OCI-LY7 (cell line): ENCODE measurements at regions not wholly inside any gene's neighbourhood (a gene's known extent, or its start where the extent isn't known, plus 50 kb on each side); places are given as distances from the start of the nearest gene placed in this dataset.

Experiments
- BruUV-seq: library from RNA; stranded (reverse); fragments of 400-500 nt; replicated peaks from 2 replicates; lab custom pipeline; 2021; lab: Mats Ljungman, UMichigan
- CTCF ChIA-PET: fragments of 300-600 bp; sonication (Branson Sonifier 250); formaldehyde crosslinking; loops from one replicate; lab custom pipeline; 2022; ENCODE audit warnings: antibody characterized with exemption; ENCODE audit not compliant: unreplicated experiment; lab: Charles Lee
- POLR2A ChIA-PET: fragments of 300-600 bp; sonication (Branson Sonifier 250); formaldehyde crosslinking; loops from one replicate; lab custom pipeline; 2022; ENCODE audit warnings: antibody characterized with exemption; lab: Charles Lee
- DNase-seq: peaks from one replicate; pipeline ENCODE4 v3.0.0-alpha.2; 2015; ENCODE audit warnings: low spot score
- H2AFZ ChIP-seq: fragments of 200-600 bp; sonication (generic), shearing (Covaris generic); 2 replicates; pipeline ENCODE4 v1.6.1; 2014; ENCODE audit warnings: mild to moderate bottlenecking, antibody characterized with exemption, low read length, moderate library complexity
- H3K27ac ChIP-seq: fragments of 200-600 bp; sonication (generic); 2 replicates; pipeline ENCODE4 v1.5.1; 2014; ENCODE audit warnings: mixed run types, low read depth, mild to moderate bottlenecking, moderate library complexity, low read length, inconsistent platforms; ENCODE audit not compliant: poor library complexity, severe bottlenecking
- H3K36me3 ChIP-seq: fragments of 200-600 bp; sonication (generic); 2 replicates; pipeline ENCODE4 v1.6.1; 2014; ENCODE audit warnings: mild to moderate bottlenecking, antibody characterized with exemption, low read length, moderate library complexity, mixed read lengths; ENCODE audit not compliant: insufficient read depth
- H3K4me1 ChIP-seq: fragments of 200-600 bp; sonication (generic); 2 replicates; pipeline ENCODE4 v1.5.1; 2014; ENCODE audit warnings: mild to moderate bottlenecking, low read length; ENCODE audit not compliant: insufficient read depth, poor library complexity, severe bottlenecking
- H3K4me2 ChIP-seq: fragments of 200-600 bp; sonication (generic); 2 replicates; pipeline ENCODE4 v1.6.1; 2014; ENCODE audit warnings: mild to moderate bottlenecking, low read length
- H3K4me3 ChIP-seq: fragments of 200-600 bp; sonication (generic); 2 replicates; pipeline ENCODE4 v1.5.1; 2014; ENCODE audit warnings: mild to moderate bottlenecking, low read depth, low read length; ENCODE audit not compliant: poor library complexity, severe bottlenecking
- H3K79me2 ChIP-seq: fragments of 200-600 bp; sonication (generic); 2 replicates; pipeline ENCODE4 v1.6.1; 2016; ENCODE audit warnings: low read depth, mild to moderate bottlenecking, low read length, moderate library complexity, mixed read lengths; ENCODE audit not compliant: insufficient read depth
- H3K9me2 ChIP-seq: fragments of 200-600 bp; sonication (generic); 2 replicates; pipeline ENCODE4 v1.6.1; 2016; ENCODE audit warnings: mild to moderate bottlenecking, low read length, mixed read lengths; ENCODE audit not compliant: insufficient read depth
- H3K9me3 ChIP-seq: fragments of 200-600 bp; sonication (generic); 2 replicates; pipeline ENCODE4 v1.6.1; 2014; ENCODE audit warnings: mild to moderate bottlenecking, mixed run types, low read length, mixed read lengths
- H4K20me1 ChIP-seq: fragments of 200-600 bp; sonication (generic); 2 replicates; pipeline ENCODE4 v1.6.1; 2014; ENCODE audit warnings: mild to moderate bottlenecking, antibody characterized with exemption, low read length, moderate library complexity, mixed read lengths; ENCODE audit not compliant: insufficient read depth
- CTCF ChIP-seq: fragments of 200-600 bp; sonication (generic); conservative IDR thresholded peaks from 2 replicates; pipeline ENCODE4 v1.5.1; 2014; ENCODE audit warnings: mild to moderate bottlenecking, antibody characterized with exemption, low read length, moderate library complexity, mixed read lengths
- EZH2phosphoT487 ChIP-seq: fragments of 200-600 bp; sonication (generic); IDR thresholded peaks from 2 replicates; pipeline ENCODE4 v1.6.1; 2018; ENCODE audit warnings: low read depth, borderline replicate concordance, mild to moderate bottlenecking, mixed run types, antibody characterized with exemption, low read length, moderate library complexity, mixed read lengths
- intact Hi-C: fragments of 100-400 bp; cut with micrococcal nuclease; formaldehyde crosslinking; loops from one replicate; pipeline ENCODE4 v1.10.0; 2022; ENCODE audit not compliant: unreplicated experiment

GRCh38 chr9:135332979-135333748 is 146.4 kb upstream of the PPP1R26 start:
- no peak for DNase-seq
- H3K36me3 ChIP-seq, result no peaks in the 10 kb centered on the region
- no TSS peak for BruUV-seq
- CTCF ChIA-PET, result no interaction called here
- POLR2A ChIA-PET, result no interaction called here
- TF ChIP-seq CTCF, result no peak
- no peak for TF ChIP-seq EZH2phosphoT487
- no peak overlapping the region for H3K27ac ChIP-seq
- no peaks in the 10 kb centered on the region for H3K79me2 ChIP-seq
- no peak overlapping the region for H2AFZ ChIP-seq
- no peaks in the 10 kb centered on the region for H4K20me1 ChIP-seq
- H3K4me1 ChIP-seq, result no peaks in the 10 kb centered on the region
- intact Hi-C loops, result no loop called here
- H3K9me2 ChIP-seq, result no peaks in the 10 kb centered on the region
- no peaks in the 10 kb centered on the region for H3K9me3 ChIP-seq
- H3K4me2 ChIP-seq, result no peak overlapping the region
- H3K4me3 ChIP-seq, result no peak overlapping the region

GRCh38 chr9:135334953-135335460 is 144.6 kb upstream of the PPP1R26 start:
- H3K79me2 ChIP-seq, result no peaks in the 10 kb centered on the region
- TF ChIP-seq CTCF (no peak), EZH2phosphoT487 (no peak)
- no peak overlapping the region for H3K4me3 ChIP-seq
- DNase-seq, result no peak
- no peak overlapping the region for H2AFZ ChIP-seq
- intact Hi-C loops, result no loop called here
- no TSS peak for BruUV-seq
- H3K9me3 ChIP-seq, result no peaks in the 10 kb centered on the region
- H3K36me3 ChIP-seq, result no peaks in the 10 kb centered on the region
- H3K9me2 ChIP-seq, result no peaks in the 10 kb centered on the region
- no peak overlapping the region for H3K4me2 ChIP-seq
- POLR2A ChIA-PET, result no interaction called here
- H3K27ac ChIP-seq, result no peak overlapping the region
- CTCF ChIA-PET, result no interaction called here
- H4K20me1 ChIP-seq, result no peaks in the 10 kb centered on the region
- H3K4me1 ChIP-seq, result no peaks in the 10 kb centered on the region

- no peaks in the 10 kb centered on the region for H3K9me3 ChIP-seq
- ChIA-PET POLR2A (no interaction called here), CTCF (interaction anchor here (0.6 kb wide), 1 partner anchor 498 kb away, joined by 3 read pairs; no protein-coding TSS in a partner anchor)
- no peak overlapping the region for H2AFZ ChIP-seq
- TF ChIP-seq EZH2phosphoT487, result no peak
- TF ChIP-seq CTCF, result no peak
- DNase-seq, result no peak
- H3K4me1 ChIP-seq, result no peaks in the 10 kb centered on the region
- no peaks in the 10 kb centered on the region for H4K20me1 ChIP-seq
- H3K9me2 ChIP-seq, result no peaks in the 10 kb centered on the region
- H3K79me2 ChIP-seq, result no peaks in the 10 kb centered on the region
- no peak overlapping the region for H3K27ac ChIP-seq
- H3K36me3 ChIP-seq, result no peaks in the 10 kb centered on the region
- no peak overlapping the region for H3K4me2 ChIP-seq
- no TSS peak for BruUV-seq
- H3K4me3 ChIP-seq, result no peak overlapping the region
- intact Hi-C loops, result no loop called here
Measured at GRCh38 chr9:135335691-135336181, 143.8 kb upstream of the PPP1R26 start.
